Activated T-cell treated with anti-CD3 and anti-CD28 coated beads, Interleukin-2, amount 50 U/mL, for 72 hours (primary cell): ENCODE measurements at regions not wholly inside any gene's neighbourhood (a gene's known extent, or its start where the extent isn't known, plus 50 kb on each side); places are given as distances from the start of the nearest gene placed in this dataset.

ENCODE experiments used
- ATAC-seq, 2 donors: fragments of 150-1000 bp; cut with Tn5 transposase; replicated peaks in 1 of 2; 2 replicates each; pipeline ENCODE4 v1.10.0; 2021; ENCODE audit warnings: moderate library complexity in 2 of 2, mild to moderate bottlenecking in 1 of 2
- DNase-seq, 2 donors: peaks; one replicate each; pipeline ENCODE4 v3.0.0; 2021 to 2022; ENCODE audit warnings: mixed read lengths in 1 of 2
- H3K27ac Mint-ChIP-seq: one replicate; pipeline ENCODE4 v1.8.0; 2022; ENCODE audit warnings: mild to moderate bottlenecking, moderate library complexity, mixed read lengths
- H3K27me3 Mint-ChIP-seq: one replicate; pipeline ENCODE4 v1.8.0; 2022; ENCODE audit warnings: low read depth, mixed read lengths
- H3K36me3 Mint-ChIP-seq, 2 donors: one replicate each; pipeline ENCODE4 v1.8.0; 2022; ENCODE audit warnings: mixed read lengths in 2 of 2, mild to moderate bottlenecking in 1 of 2; ENCODE audit not compliant: insufficient read depth in 2 of 2
- H3K4me1 Mint-ChIP-seq: one replicate; pipeline ENCODE4 v1.8.0; 2022; ENCODE audit warnings: low read depth, mixed read lengths
- H3K4me3 Mint-ChIP-seq, 2 donors: one replicate each; pipeline ENCODE4 v1.8.0; 2022; ENCODE audit warnings: mild to moderate bottlenecking in 2 of 2, mixed read lengths in 2 of 2, moderate library complexity in 2 of 2
- H3K9me3 Mint-ChIP-seq, 2 donors: one replicate each; pipeline ENCODE4 v1.8.0; 2022; ENCODE audit warnings: mixed read lengths in 2 of 2

- Mint-ChIP-seq H3K9me3 (peaks cover 7 to 18% of the 10 kb centered on the region in 2 donors), H3K27ac (no peak overlapping the region), H3K4me3 (no peak overlapping the region), H3K27me3 (no peaks in the 10 kb centered on the region), H3K36me3 (peaks cover 4 to 9% of the 10 kb centered on the region in 2 donors), H3K4me1 (no peaks in the 10 kb centered on the region)
- ATAC-seq (no peak), DNase-seq (no peak)
Measured at GRCh38 chr13:106336668-106337067, 198.8 kb downstream of the EFNB2 start.

DNA sequence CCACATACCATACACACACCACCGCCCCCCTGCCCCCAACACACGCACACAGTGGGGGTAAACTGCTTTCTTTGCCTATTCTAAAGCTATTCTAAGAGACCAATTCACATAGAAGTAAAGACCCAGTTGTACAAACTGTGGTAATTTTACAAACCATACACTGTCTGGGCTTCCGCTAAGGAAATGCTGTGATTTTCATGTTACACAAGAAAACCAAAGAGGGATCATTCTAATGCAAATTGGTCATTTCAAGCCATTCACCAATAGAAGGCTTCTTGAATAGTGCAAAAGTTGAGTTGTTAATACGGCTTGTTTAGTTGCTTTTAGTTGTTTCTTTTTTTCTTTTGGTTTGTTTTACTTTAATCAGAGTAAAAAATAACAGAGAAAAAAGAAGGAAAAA is 202.8 kb downstream of the EFNB2 start:
- H3K4me1 Mint-ChIP-seq = no peaks in the 10 kb centered on the region
- no peaks in the 10 kb centered on the region for H3K27me3 Mint-ChIP-seq
- H3K27ac Mint-ChIP-seq = no peak overlapping the region
- DNase-seq = no peak
- H3K36me3 Mint-ChIP-seq = no peaks in the 10 kb centered on the region
- no peaks in the 10 kb centered on the region for H3K9me3 Mint-ChIP-seq
- ATAC-seq = no peak
- no peak overlapping the region for H3K4me3 Mint-ChIP-seq

DNA sequence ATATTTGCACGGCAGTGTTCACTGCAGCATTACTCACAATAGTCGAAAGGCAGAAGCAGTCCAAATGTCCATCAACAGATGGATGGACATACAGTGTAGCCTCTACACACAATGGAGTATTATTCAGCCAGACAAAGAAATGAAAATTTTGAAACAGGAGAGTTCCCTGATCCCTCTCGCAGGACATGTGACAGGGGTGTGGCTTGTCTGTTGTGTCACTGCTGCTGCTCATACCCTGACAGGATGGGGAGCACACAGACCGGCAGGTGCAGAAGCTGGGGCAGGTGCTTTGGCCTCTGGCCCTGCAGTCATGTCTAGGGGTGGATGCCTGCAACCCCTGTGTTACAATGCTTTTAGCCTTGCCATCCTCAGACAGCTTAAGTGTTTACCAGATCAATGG is 204.3 kb downstream of the EFNB2 start:
- Mint-ChIP-seq H3K9me3 (no peaks in the 10 kb centered on the region), H3K4me1 (no peaks in the 10 kb centered on the region), H3K27me3 (no peaks in the 10 kb centered on the region), H3K27ac (no peak overlapping the region), H3K36me3 (no peaks in the 10 kb centered on the region), H3K4me3 (no peak overlapping the region)
- no peak for DNase-seq
- no peak for ATAC-seq

DNA sequence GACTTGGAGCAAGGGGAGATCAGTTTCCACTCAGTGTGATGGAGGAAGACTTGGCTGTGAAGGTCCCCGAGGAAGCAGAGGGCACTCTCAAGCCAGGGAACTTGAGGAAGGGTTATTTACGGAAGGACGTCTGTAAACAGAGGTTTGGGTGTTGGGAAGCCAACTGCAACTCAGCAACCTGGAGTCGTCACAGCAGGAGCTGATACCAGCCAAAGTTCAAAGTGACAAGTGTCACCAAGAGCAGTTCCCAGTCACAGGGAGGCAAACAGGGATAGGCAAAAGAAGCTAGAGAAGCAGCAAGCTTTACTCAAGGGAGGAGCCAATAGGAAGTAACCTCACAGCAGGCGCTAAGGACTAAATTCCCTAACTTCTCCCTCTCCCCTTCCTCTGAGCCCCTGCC is 205.5 kb downstream of the EFNB2 start:
- no peaks in the 10 kb centered on the region for H3K36me3 Mint-ChIP-seq
- no peaks in the 10 kb centered on the region for H3K4me1 Mint-ChIP-seq
- ATAC-seq = no peak

GRCh38 chr13:106326751-106327150 is 208.7 kb downstream of the EFNB2 start:
- DNase-seq (no peak), ATAC-seq (no peak)
- no peaks in the 10 kb centered on the region for H3K4me1 Mint-ChIP-seq
- H3K27me3 Mint-ChIP-seq = no peaks in the 10 kb centered on the region
- H3K27ac Mint-ChIP-seq = no peak overlapping the region
- H3K4me3 Mint-ChIP-seq = no peak overlapping the region
- peaks cover 7% of the 10 kb centered on the region in 2 donors for H3K9me3 Mint-ChIP-seq
- peaks cover 7% of the 10 kb centered on the region in 2 donors for H3K36me3 Mint-ChIP-seq

More for the DNA sequence above, 205.5 kb downstream of the EFNB2 start:
- no peak overlapping the region for H3K4me3 Mint-ChIP-seq
- DNase-seq = no peak
- H3K9me3 Mint-ChIP-seq = no peaks in the 10 kb centered on the region
- no peak overlapping the region for H3K27ac Mint-ChIP-seq
- H3K27me3 Mint-ChIP-seq = no peaks in the 10 kb centered on the region

DNA sequence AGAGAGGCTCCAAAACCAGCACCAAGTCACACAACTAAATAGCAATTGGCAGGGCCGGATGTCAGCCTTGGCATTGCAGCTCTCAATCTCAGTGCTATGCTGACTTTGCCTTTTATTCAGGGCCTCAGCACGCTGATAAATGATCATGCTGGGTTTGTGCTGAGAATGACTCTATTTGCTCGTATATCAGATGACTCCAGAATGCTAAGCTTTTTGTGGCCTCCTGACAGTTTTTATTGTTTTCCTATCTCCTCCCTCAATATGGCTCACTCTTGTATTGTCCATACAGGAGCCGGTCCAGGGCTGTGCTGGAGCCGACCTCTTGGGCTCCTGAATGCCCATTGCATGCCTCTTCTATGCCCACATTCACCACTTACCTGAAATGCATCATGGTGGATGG is 211.0 kb downstream of the EFNB2 start:
- Mint-ChIP-seq H3K4me3 (no peak overlapping the region), H3K27me3 (no peaks in the 10 kb centered on the region), H3K27ac (no peak overlapping the region), H3K9me3 (peaks cover 7 to 9% of the 10 kb centered on the region in 2 donors), H3K36me3 (peaks cover 7 to 8% of the 10 kb centered on the region in 2 donors), H3K4me1 (no peaks in the 10 kb centered on the region)
- DNase-seq (no peak), ATAC-seq (no peak)

DNA sequence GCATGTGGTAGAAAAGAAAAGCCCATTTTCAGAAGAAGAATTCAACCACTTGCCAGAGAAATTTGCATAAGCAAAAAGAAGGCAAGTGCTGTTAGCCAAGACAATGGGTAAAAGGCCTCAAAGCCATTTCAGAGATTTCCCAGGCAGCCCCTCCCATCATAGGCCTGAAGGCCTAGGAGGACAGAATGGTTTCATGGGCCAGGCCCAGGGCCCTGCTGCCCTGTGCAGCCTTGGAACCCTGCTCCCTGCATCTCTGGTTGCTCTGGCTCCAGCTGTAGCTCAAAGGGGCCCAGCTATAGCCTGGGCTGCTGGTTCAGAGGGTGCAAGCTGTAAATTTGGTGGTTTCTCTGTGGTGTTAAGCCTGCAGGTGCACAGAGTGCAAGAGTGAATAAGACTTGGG is 212.8 kb downstream of the EFNB2 start:
- no peaks in the 10 kb centered on the region for H3K4me1 Mint-ChIP-seq
- H3K27me3 Mint-ChIP-seq = no peaks in the 10 kb centered on the region
- peaks cover 7 to 8% of the 10 kb centered on the region in 2 donors for H3K36me3 Mint-ChIP-seq
- ATAC-seq = no peak
- no peak for DNase-seq
- H3K4me3 Mint-ChIP-seq = no peak overlapping the region
- H3K9me3 Mint-ChIP-seq = peaks cover 7 to 9% of the 10 kb centered on the region in 2 donors
- H3K27ac Mint-ChIP-seq = no peak overlapping the region

GRCh38 chr13:106318941-106319411 is 216.5 kb downstream of the EFNB2 start:
- DNase-seq (no peak), ATAC-seq (no peak)
- H3K9me3 Mint-ChIP-seq = peaks cover 7 to 9% of the 10 kb centered on the region in 2 donors
- peaks cover 7 to 8% of the 10 kb centered on the region in 2 donors for H3K36me3 Mint-ChIP-seq
- no peak overlapping the region for H3K27ac Mint-ChIP-seq
- H3K27me3 Mint-ChIP-seq = no peaks in the 10 kb centered on the region
- H3K4me1 Mint-ChIP-seq = no peaks in the 10 kb centered on the region
- H3K4me3 Mint-ChIP-seq = no peak overlapping the region

DNA sequence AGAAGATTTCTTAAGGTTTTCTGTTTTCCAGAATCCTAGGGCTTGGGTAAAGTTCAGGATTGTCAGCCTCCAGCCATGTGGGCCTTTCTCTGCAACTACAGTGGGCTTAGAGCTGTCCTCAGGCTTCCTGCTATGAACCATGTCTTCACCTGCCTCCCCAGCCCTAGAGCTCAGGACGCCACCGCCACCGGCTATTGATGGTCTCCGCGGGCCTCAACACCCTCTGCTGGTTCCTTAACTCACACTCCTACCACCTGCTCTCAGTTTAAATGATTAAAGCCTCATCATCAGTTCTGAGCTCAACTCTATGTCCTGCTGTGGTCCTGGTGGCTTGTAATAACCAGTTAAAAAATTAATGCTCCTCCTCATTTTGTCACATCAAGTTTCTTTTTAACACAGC is 221.0 kb downstream of the EFNB2 start:
- Mint-ChIP-seq H3K4me1 (no peaks in the 10 kb centered on the region), H3K36me3 (no peaks in the 10 kb centered on the region), H3K9me3 (no peaks in the 10 kb centered on the region), H3K27ac (no peak overlapping the region), H3K4me3 (no peak overlapping the region), H3K27me3 (no peaks in the 10 kb centered on the region)
- ATAC-seq (no peak), DNase-seq (no peak)

- Mint-ChIP-seq H3K4me3 (no peak overlapping the region), H3K9me3 (peaks cover 6 to 7% of the 10 kb centered on the region in 2 donors), H3K4me1 (no peaks in the 10 kb centered on the region), H3K27me3 (no peaks in the 10 kb centered on the region), H3K36me3 (peaks cover 0 to 3% of the 10 kb centered on the region in 2 donors), H3K27ac (no peak overlapping the region)
- no peak for ATAC-seq
- DNase-seq = no peak
Measured at GRCh38 chr13:106311004-106311403, 224.5 kb downstream of the EFNB2 start.

GRCh38 chr13:106310291-106310865 is 225.1 kb downstream of the EFNB2 start:
- H3K4me3 Mint-ChIP-seq = no peak overlapping the region
- no peaks in the 10 kb centered on the region for H3K4me1 Mint-ChIP-seq
- H3K27me3 Mint-ChIP-seq = no peaks in the 10 kb centered on the region
- no peak overlapping the region for H3K27ac Mint-ChIP-seq
- H3K36me3 Mint-ChIP-seq = peaks cover 0 to 3% of the 10 kb centered on the region in 2 donors
- H3K9me3 Mint-ChIP-seq = peaks cover 6 to 7% of the 10 kb centered on the region in 2 donors
- DNase-seq = no peak
- no peak for ATAC-seq

- H3K27me3 Mint-ChIP-seq = no peaks in the 10 kb centered on the region
- no peak overlapping the region for H3K4me3 Mint-ChIP-seq
- H3K36me3 Mint-ChIP-seq = peaks cover 0 to 3% of the 10 kb centered on the region in 2 donors
- peaks cover 6 to 7% of the 10 kb centered on the region in 2 donors for H3K9me3 Mint-ChIP-seq
- H3K4me1 Mint-ChIP-seq = no peaks in the 10 kb centered on the region
- DNase-seq (no peak), ATAC-seq (no peak)
- H3K27ac Mint-ChIP-seq = no peak overlapping the region
Measured at GRCh38 chr13:106306748-106307277, 228.6 kb downstream of the EFNB2 start.

DNA sequence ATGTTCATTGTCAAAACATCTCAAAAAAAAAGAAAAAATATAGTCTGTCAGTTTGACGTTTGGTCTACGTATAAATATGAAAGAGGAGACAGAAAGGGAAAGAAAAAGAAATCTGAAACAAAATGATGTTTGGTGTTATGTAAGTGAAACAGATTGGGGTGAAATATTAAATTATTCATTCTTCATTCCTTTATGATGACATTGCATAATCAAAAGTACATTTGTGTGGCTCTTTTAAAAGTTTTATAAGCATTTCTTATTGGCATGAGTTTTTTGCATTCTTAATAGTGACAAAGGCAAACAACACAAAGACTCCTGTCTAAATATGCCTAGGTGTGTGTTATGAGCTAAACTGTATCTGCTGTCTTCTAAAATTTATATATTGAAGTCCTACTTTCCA is 232.6 kb downstream of the EFNB2 start:
- no peak overlapping the region for H3K4me3 Mint-ChIP-seq
- H3K27me3 Mint-ChIP-seq = no peaks in the 10 kb centered on the region
- DNase-seq = no peak
- H3K36me3 Mint-ChIP-seq = peaks cover 0 to 3% of the 10 kb centered on the region in 2 donors
- H3K9me3 Mint-ChIP-seq = peaks cover 6 to 7% of the 10 kb centered on the region in 2 donors
- ATAC-seq = no peak
- no peak overlapping the region for H3K27ac Mint-ChIP-seq
- no peaks in the 10 kb centered on the region for H3K4me1 Mint-ChIP-seq

- Mint-ChIP-seq H3K9me3 (peaks cover 2 to 4% of the 10 kb centered on the region in 2 donors), H3K4me3 (no peak overlapping the region), H3K27ac (no peak overlapping the region), H3K4me1 (no peaks in the 10 kb centered on the region), H3K36me3 (peaks cover 0 to 3% of the 10 kb centered on the region in 2 donors), H3K27me3 (no peaks in the 10 kb centered on the region)
- DNase-seq = no peak
- no peak for ATAC-seq
Measured at GRCh38 chr13:106302011-106302410, 233.5 kb downstream of the EFNB2 start.
